Daoy (cell line): ENCODE measurements at regions not wholly inside any gene's neighbourhood (a gene's known extent, or its start where the extent isn't known, plus 50 kb on each side); places are given as distances from the start of the nearest gene placed in this dataset.
A peak's percentile ranks its signal among the peaks of the same experiment; 100 is the strongest.

Experiments used
- DNase-seq: peaks from one replicate; pipeline ENCODE4 v3.0.0-alpha.2; 2015; ENCODE audit warnings: low read depth

- no peak for DNase-seq
These were observed 194.6 kb downstream of the NRIP1 start for GRCh38 chr21:14869984-14870852.

- DNase-seq, result no peak
These were observed 197.7 kb downstream of the NRIP1 start for GRCh38 chr21:14866859-14867765.

GRCh38 chr21:14864211-14865021 is 200.4 kb downstream of the NRIP1 start:
- DNase-seq, result peak; percentile 73

- no peak for DNase-seq
These were observed 201.0 kb downstream of the NRIP1 start for GRCh38 chr21:14863745-14864210.

GRCh38 chr21:14862794-14863720 is 201.7 kb downstream of the NRIP1 start:
- DNase-seq, result no peak

- no peak for DNase-seq
These were observed 206.5 kb downstream of the NRIP1 start for GRCh38 chr21:14858311-14858710.

GRCh38 chr21:14857529-14857928 is 207.3 kb downstream of the NRIP1 start:
- DNase-seq, result no peak

GRCh38 chr21:14850394-14850793 is 214.4 kb downstream of the NRIP1 start:
- no peak for DNase-seq

- DNase-seq, result no peak
These were observed 218.2 kb downstream of the NRIP1 start for GRCh38 chr21:14846621-14847020.

GRCh38 chr21:14844001-14844400 is 220.8 kb downstream of the NRIP1 start:
- no peak for DNase-seq

GRCh38 chr21:14842601-14843000 is 222.2 kb downstream of the NRIP1 start:
- no peak for DNase-seq

- DNase-seq, result no peak
These were observed 223.0 kb downstream of the NRIP1 start for GRCh38 chr21:14841511-14842472.

- no peak for DNase-seq
These were observed 226.4 kb downstream of the NRIP1 start for GRCh38 chr21:14838400-14838799.

- no peak for DNase-seq
These were observed 227.8 kb downstream of the NRIP1 start for GRCh38 chr21:14836950-14837349.

- no peak for DNase-seq
These were observed 231.0 kb downstream of the NRIP1 start for GRCh38 chr21:14833666-14834351.

GRCh38 chr21:14833241-14833640 is 231.6 kb downstream of the NRIP1 start:
- no peak for DNase-seq

GRCh38 chr21:14830307-14830706 is 234.5 kb downstream of the NRIP1 start:
- DNase-seq, result no peak

- DNase-seq, result no peak
These were observed 235.1 kb downstream of the NRIP1 start for GRCh38 chr21:14829685-14830084.

GRCh38 chr21:14827468-14827867 is 237.3 kb downstream of the NRIP1 start:
- DNase-seq, result no peak
